Tibial nerve (tissue), 3 donors: ENCODE measurements at regions not wholly inside any gene's neighbourhood (a gene's known extent, or its start where the extent isn't known, plus 50 kb on each side); places are given as distances from the start of the nearest gene placed in this dataset.

ENCODE experiments used
- CTCF ChIP-seq, 5 experiments: fragments of 200-600 bp in 3 of 5; fragments of 450-650 bp in 2 of 5; sonication (generic) in 3 of 5; IDR thresholded peaks; one replicate each; pipeline ENCODE4 v1.5.1; 2016 to 2019; ENCODE audit warnings: antibody characterized with exemption in 5 of 5, mild to moderate bottlenecking in 3 of 5, moderate library complexity in 2 of 5
- POLR2A ChIP-seq, 2 donors: fragments of 450-650 bp; IDR thresholded peaks; one replicate each; pipeline ENCODE4 v1.6.1; 2017; ENCODE audit warnings: antibody characterized with exemption in 2 of 2, mild to moderate bottlenecking in 2 of 2, moderate library complexity in 2 of 2

GRCh38 chr9:104329245-104329644, 174.8 kb upstream of the OR13F1 start:
- no peak for TF ChIP-seq CTCF (IDR thresholded peaks at IDR 0.05)
- TF ChIP-seq POLR2A (IDR thresholded peaks at IDR 0.05), result no peak
